ENCODE measurements at regions not wholly inside any gene's neighbourhood (a gene's known extent, or its start where the extent isn't known, plus 50 kb on each side); places are given as distances from the start of the nearest gene placed in this dataset.

GRCh38 chr9:129232839-129233591, 55.0 kb upstream of the IER5L start:
- no TSS peak for BruUV-seq (replicated peaks)
- Histone ChIP-seq H3K4me3 (ENCODE audit: low read depth, low read length, poor library complexity, severe bottlenecking) (no peak overlapping the region), H3K36me3 (ENCODE audit: insufficient read depth, low read length, poor library complexity, severe bottlenecking) (no peaks in the 10 kb centered on the region), H3K27ac (ENCODE audit: low read depth, low read length, poor library complexity, severe bottlenecking) (no peak overlapping the region), H3K9me3 (ENCODE audit: low read depth, low read length, poor library complexity, severe bottlenecking) (no peaks in the 10 kb centered on the region), H3K27me3 (replicated peaks; ENCODE audit: insufficient read depth, low read depth, low read length, poor library complexity) (no peaks in the 10 kb centered on the region), H3K4me1 (ENCODE audit: insufficient read depth, low read length, poor library complexity, severe bottlenecking) (no peaks in the 10 kb centered on the region)
- TF ChIP-seq CTCF (conservative IDR thresholded peaks at IDR 0.05; ENCODE audit: low read depth, low read length) (no peak), EZH2 (IDR thresholded peaks at IDR 0.05; ENCODE audit: borderline replicate concordance, low read depth, low read length, poor library complexity, severe bottlenecking) (no peak)
- no peak for DNase-seq (ENCODE audit: low spot score)
- intact Hi-C loops (cut with micrococcal nuclease; ENCODE audit: unreplicated experiment) = no loop called here
- POLR2A ChIA-PET (ENCODE audit: low non-redundant PET) = no interaction called here
- CTCF ChIA-PET = no interaction called here

GRCh38 chr9:129231759-129232158, 53.7 kb upstream of the IER5L start:
- Histone ChIP-seq H3K27ac (ENCODE audit: low read depth, low read length, poor library complexity, severe bottlenecking) (no peak overlapping the region), H3K4me1 (ENCODE audit: insufficient read depth, low read length, poor library complexity, severe bottlenecking) (no peaks in the 10 kb centered on the region), H3K27me3 (replicated peaks; ENCODE audit: insufficient read depth, low read depth, low read length, poor library complexity) (no peaks in the 10 kb centered on the region), H3K36me3 (ENCODE audit: insufficient read depth, low read length, poor library complexity, severe bottlenecking) (no peaks in the 10 kb centered on the region), H3K4me3 (ENCODE audit: low read depth, low read length, poor library complexity, severe bottlenecking) (no peak overlapping the region), H3K9me3 (ENCODE audit: low read depth, low read length, poor library complexity, severe bottlenecking) (no peaks in the 10 kb centered on the region)
- no TSS peak for BruUV-seq (replicated peaks)
- intact Hi-C loops (cut with micrococcal nuclease; ENCODE audit: unreplicated experiment) = no loop called here
- no peak for DNase-seq (ENCODE audit: low spot score)
- TF ChIP-seq CTCF (conservative IDR thresholded peaks at IDR 0.05; ENCODE audit: low read depth, low read length) = no peak
- TF ChIP-seq EZH2 (IDR thresholded peaks at IDR 0.05; ENCODE audit: borderline replicate concordance, low read depth, low read length, poor library complexity, severe bottlenecking) = no peak
- ChIA-PET POLR2A (ENCODE audit: low non-redundant PET) (no interaction called here), CTCF (no interaction called here)

GRCh38 chr9:129231022-129231739, 53.1 kb upstream of the IER5L start:
- Histone ChIP-seq H3K4me1 (ENCODE audit: insufficient read depth, low read length, poor library complexity, severe bottlenecking) (peaks cover under 1% of the 10 kb centered on the region), H3K36me3 (ENCODE audit: insufficient read depth, low read length, poor library complexity, severe bottlenecking) (no peaks in the 10 kb centered on the region), H3K27me3 (replicated peaks; ENCODE audit: insufficient read depth, low read depth, low read length, poor library complexity) (no peaks in the 10 kb centered on the region), H3K4me3 (ENCODE audit: low read depth, low read length, poor library complexity, severe bottlenecking) (no peak overlapping the region), H3K27ac (ENCODE audit: low read depth, low read length, poor library complexity, severe bottlenecking) (no peak overlapping the region), H3K9me3 (ENCODE audit: low read depth, low read length, poor library complexity, severe bottlenecking) (no peaks in the 10 kb centered on the region)
- POLR2A ChIA-PET (ENCODE audit: low non-redundant PET) = no interaction called here
- CTCF ChIA-PET = no interaction called here
- no peak for DNase-seq (ENCODE audit: low spot score)
- no TSS peak for BruUV-seq (replicated peaks)
- TF ChIP-seq CTCF (conservative IDR thresholded peaks at IDR 0.05; ENCODE audit: low read depth, low read length) (no peak), EZH2 (IDR thresholded peaks at IDR 0.05; ENCODE audit: borderline replicate concordance, low read depth, low read length, poor library complexity, severe bottlenecking) (no peak)
- intact Hi-C loops (cut with micrococcal nuclease; ENCODE audit: unreplicated experiment) = no loop called here
